ENCODE measurements at regions not wholly inside any gene's neighbourhood (a gene's known extent, or its start where the extent isn't known, plus 50 kb on each side); places are given as distances from the start of the nearest gene placed in this dataset.
A peak's percentile ranks its signal among the peaks of the same experiment; 100 is the strongest.
"Not testable (repeated sequence)": the region's sequence is repeated elsewhere in the genome, so short reads cannot be mapped to it uniquely, and the experiment has no call there.

- TF ChIP-seq, protein P1, sequence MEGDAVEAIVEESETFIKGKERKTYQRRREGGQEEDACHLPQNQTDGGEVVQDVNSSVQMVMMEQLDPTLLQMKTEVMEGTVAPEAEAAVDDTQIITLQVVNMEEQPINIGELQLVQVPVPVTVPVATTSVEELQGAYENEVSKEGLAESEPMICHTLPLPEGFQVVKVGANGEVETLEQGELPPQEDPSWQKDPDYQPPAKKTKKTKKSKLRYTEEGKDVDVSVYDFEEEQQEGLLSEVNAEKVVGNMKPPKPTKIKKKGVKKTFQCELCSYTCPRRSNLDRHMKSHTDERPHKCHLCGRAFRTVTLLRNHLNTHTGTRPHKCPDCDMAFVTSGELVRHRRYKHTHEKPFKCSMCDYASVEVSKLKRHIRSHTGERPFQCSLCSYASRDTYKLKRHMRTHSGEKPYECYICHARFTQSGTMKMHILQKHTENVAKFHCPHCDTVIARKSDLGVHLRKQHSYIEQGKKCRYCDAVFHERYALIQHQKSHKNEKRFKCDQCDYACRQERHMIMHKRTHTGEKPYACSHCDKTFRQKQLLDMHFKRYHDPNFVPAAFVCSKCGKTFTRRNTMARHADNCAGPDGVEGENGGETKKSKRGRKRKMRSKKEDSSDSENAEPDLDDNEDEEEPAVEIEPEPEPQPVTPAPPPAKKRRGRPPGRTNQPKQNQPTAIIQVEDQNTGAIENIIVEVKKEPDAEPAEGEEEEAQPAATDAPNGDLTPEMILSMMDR (IDR thresholded peaks at IDR 0.05): peak in 2 of 6 experiments; percentile 7 to 15
- not testable (repeated sequence) for TF ChIP-seq POLR2A (IDR thresholded peaks at IDR 0.05)
Measured at GRCh38 chr9:42470577-42470976, 287.1 kb downstream of the SPATA31A6 start.

All from Peyer's patch (tissue), 4 donors.